Naive thymus-derived CD4-positive, alpha-beta T cell (primary cell): ENCODE measurements at regions not wholly inside any gene's neighbourhood (a gene's known extent, or its start where the extent isn't known, plus 50 kb on each side); places are given as distances from the start of the nearest gene placed in this dataset.

Experiments
- ATAC-seq: fragments of 150-1000 bp; cut with Tn5 transposase; 2 replicates; pipeline ENCODE4 v1.10.0; 2021; ENCODE audit warnings: mild to moderate bottlenecking, moderate library complexity
- CTCF ChIA-PET: fragments of 350-600 bp; sonication (Branson Sonifier 250); formaldehyde crosslinking; loops from one replicate; lab custom pipeline; 2021; ENCODE audit warnings: antibody characterized with exemption; lab: Charles Lee
- POLR2A ChIA-PET: fragments of 350-600 bp; sonication (Branson Sonifier 250); formaldehyde crosslinking; loops from one replicate; lab custom pipeline; 2021; ENCODE audit warnings: antibody characterized with exemption, inconsistent platforms; lab: Charles Lee
- DNase-seq, 9 donors: peaks; one replicate each; pipeline versions ENCODE4 v3.0.0 to v3.0.0-alpha.2; 2020 to 2022; ENCODE audit warnings: mixed read lengths in 1 of 9
- H3K27ac ChIP-seq: one replicate; pipeline ENCODE4 v1.7.0; 2013; ENCODE audit warnings: mild to moderate bottlenecking, low read depth, low read length, moderate library complexity
- H3K27me3 ChIP-seq, 2 donors: one replicate each; pipeline ENCODE4 v1.7.0; 2013; ENCODE audit warnings: low read length in 2 of 2, mild to moderate bottlenecking in 2 of 2, moderate library complexity in 2 of 2; ENCODE audit not compliant: control insufficient read depth in 2 of 2, insufficient read depth in 2 of 2
- H3K36me3 ChIP-seq, 3 experiments: 1 replicate in 2 of 3; 2 replicates in 1 of 3; pipeline ENCODE4 v1.7.0; 2013; ENCODE audit warnings: low read length in 3 of 3, mild to moderate bottlenecking in 3 of 3, moderate library complexity in 1 of 3; ENCODE audit not compliant: insufficient read depth in 3 of 3, control insufficient read depth in 2 of 3
- H3K4me1 ChIP-seq, 2 donors: one replicate each; pipeline ENCODE4 v1.7.0; 2013; ENCODE audit warnings: low read length in 2 of 2, mild to moderate bottlenecking in 2 of 2, moderate library complexity in 1 of 2; ENCODE audit not compliant: control insufficient read depth in 2 of 2, insufficient read depth in 2 of 2
- H3K4me3 ChIP-seq: 2 replicates; pipeline ENCODE4 v1.7.0; 2013; ENCODE audit warnings: mild to moderate bottlenecking, low read length
- H3K9me3 ChIP-seq, 3 experiments: 1 replicate in 2 of 3; 2 replicates in 1 of 3; pipeline ENCODE4 v1.7.0; 2013; ENCODE audit warnings: low read length in 3 of 3; ENCODE audit not compliant: control insufficient read depth in 2 of 3
- H3K27ac Mint-ChIP-seq, 9 donors: one replicate each; pipeline ENCODE4 v1.8.0; 2020 to 2022; ENCODE audit warnings: mixed read lengths in 9 of 9, mild to moderate bottlenecking in 8 of 9, moderate library complexity in 5 of 9, inconsistent platforms in 2 of 9
- H3K27me3 Mint-ChIP-seq, 5 donors: one replicate each; pipeline ENCODE4 v1.8.0; 2021 to 2022; ENCODE audit warnings: mixed read lengths in 5 of 5, mild to moderate bottlenecking in 1 of 5
- H3K36me3 Mint-ChIP-seq, 5 donors: one replicate each; pipeline ENCODE4 v1.8.0; 2020 to 2022; ENCODE audit warnings: mixed read lengths in 5 of 5, mild to moderate bottlenecking in 3 of 5, inconsistent platforms in 1 of 5
- H3K4me1 Mint-ChIP-seq, 7 donors: one replicate each; pipeline ENCODE4 v1.8.0; 2020 to 2022; ENCODE audit warnings: mixed read lengths in 7 of 7, mild to moderate bottlenecking in 3 of 7, inconsistent platforms in 1 of 7
- H3K4me3 Mint-ChIP-seq, 10 donors: one replicate each; pipeline ENCODE4 v1.8.0; 2020 to 2022; ENCODE audit warnings: mild to moderate bottlenecking in 10 of 10, mixed read lengths in 10 of 10, moderate library complexity in 6 of 10, inconsistent platforms in 2 of 10
- H3K9me3 Mint-ChIP-seq, 11 donors: one replicate each; pipeline ENCODE4 v1.8.0; 2020 to 2022; ENCODE audit warnings: mixed read lengths in 11 of 11, mild to moderate bottlenecking in 4 of 11, inconsistent platforms in 1 of 11, moderate library complexity in 1 of 11
- intact Hi-C, 2 donors: fragments of 100-400 bp; cut with micrococcal nuclease; formaldehyde crosslinking; loops; one replicate each; pipeline ENCODE4 v1.15.1; 2023

GRCh38 chr6:158906926-158907325 lies 87.8 kb upstream of the EZR start:
- POLR2A ChIA-PET = no interaction called here
- Mint-ChIP-seq H3K9me3 (peaks cover 13 to 31% (median 25%) of the 10 kb centered on the region in 11 donors), H3K27ac (no peak overlapping the region), H3K4me1 (peaks cover 8 to 24% (median 22%) of the 10 kb centered on the region in 7 donors), H3K4me3 (no peak overlapping the region), H3K36me3 (peaks cover 0 to 19% (median 15%) of the 10 kb centered on the region in 5 donors), H3K27me3 (peaks cover 0 to 3% (median 0%) of the 10 kb centered on the region in 5 donors)
- DNase-seq = no peak
- Histone ChIP-seq H3K27me3 (no peaks in the 10 kb centered on the region), H3K4me3 (no peak overlapping the region), H3K36me3 (no peaks in the 10 kb centered on the region), H3K27ac (no peak overlapping the region), H3K4me1 (peaks cover 14 to 23% of the 10 kb centered on the region in 2 donors), H3K9me3 (peaks cover 0 to 18% (median 7%) of the 10 kb centered on the region in 3 experiments)
- intact Hi-C loops = no loop called here
- no peak for ATAC-seq
- CTCF ChIA-PET = no interaction called here

GRCh38 chr6:158905277-158905676 lies 86.1 kb upstream of the EZR start:
- POLR2A ChIA-PET = interaction anchor here (0.6 to 0.7 kb wide), 3 partner anchors 28 to 214 kb away, joined by 3 to 4 read pairs (median 3); no protein-coding TSS in a partner anchor
- CTCF ChIA-PET = no interaction called here
- DNase-seq = no peak

GRCh38 chr6:158903801-158904200 lies 84.6 kb upstream of the EZR start:
- POLR2A ChIA-PET = interaction anchor here (0.7 to 2.1 kb wide), 4 partner anchors 9 to 159 kb away, joined by 3 to 6 read pairs (median 4); no protein-coding TSS in a partner anchor
- H3K36me3 Mint-ChIP-seq = peaks cover 0 to 19% (median 15%) of the 10 kb centered on the region in 5 donors
- peaks cover 0 to 4% (median 0%) of the 10 kb centered on the region in 7 donors for H3K4me1 Mint-ChIP-seq
- Histone ChIP-seq H3K4me1 (no peaks in the 10 kb centered on the region), H3K27ac (no peak overlapping the region), H3K4me3 (no peak overlapping the region), H3K27me3 (no peaks in the 10 kb centered on the region), H3K9me3 (peaks cover 0 to 18% (median 7%) of the 10 kb centered on the region in 3 experiments), H3K36me3 (no peaks in the 10 kb centered on the region)
- DNase-seq (no peak), ATAC-seq (no peak)
- peaks cover 13 to 31% (median 25%) of the 10 kb centered on the region in 11 donors for H3K9me3 Mint-ChIP-seq
- CTCF ChIA-PET = interaction anchor here (0.6 to 1.0 kb wide), 2 partner anchors 67 to 565 kb away, joined by 3 read pairs; no protein-coding TSS in a partner anchor
- no peak overlapping the region for H3K4me3 Mint-ChIP-seq
- H3K27me3 Mint-ChIP-seq = peaks cover 0 to 3% (median 0%) of the 10 kb centered on the region in 5 donors
- H3K27ac Mint-ChIP-seq = no peak overlapping the region
- intact Hi-C loops = no loop called here

More at GRCh38 chr6:158905277-158905676, 86.1 kb upstream of the EZR start:
- peaks cover 0 to 19% (median 15%) of the 10 kb centered on the region in 5 donors for H3K36me3 Mint-ChIP-seq
- no peak overlapping the region for H3K27ac ChIP-seq
- intact Hi-C loops = no loop called here
- H3K27me3 Mint-ChIP-seq = peaks cover 0 to 3% (median 0%) of the 10 kb centered on the region in 5 donors
- no peaks in the 10 kb centered on the region for H3K27me3 ChIP-seq
- H3K27ac Mint-ChIP-seq = peak overlapping the region in 2 of 9 donors; percentile 7 to 8
- ATAC-seq = no peak
- no peak overlapping the region for H3K4me3 Mint-ChIP-seq
- H3K4me3 ChIP-seq = no peak overlapping the region
- peaks cover 13 to 31% (median 25%) of the 10 kb centered on the region in 11 donors for H3K9me3 Mint-ChIP-seq
- peaks cover 0 to 18% (median 7%) of the 10 kb centered on the region in 3 experiments for H3K9me3 ChIP-seq
- no peaks in the 10 kb centered on the region for H3K36me3 ChIP-seq
- peaks cover 0 to 7% of the 10 kb centered on the region in 2 donors for H3K4me1 ChIP-seq
- peaks cover 0 to 8% (median 5%) of the 10 kb centered on the region in 7 donors for H3K4me1 Mint-ChIP-seq

- POLR2A ChIA-PET = no interaction called here
- Histone ChIP-seq H3K4me3 (no peak overlapping the region), H3K4me1 (no peaks in the 10 kb centered on the region), H3K27me3 (no peaks in the 10 kb centered on the region), H3K27ac (no peak overlapping the region), H3K36me3 (no peaks in the 10 kb centered on the region), H3K9me3 (peaks cover 0 to 8% (median 7%) of the 10 kb centered on the region in 3 experiments)
- H3K4me1 Mint-ChIP-seq = peaks cover 0 to 4% (median 0%) of the 10 kb centered on the region in 7 donors
- H3K27ac Mint-ChIP-seq = no peak overlapping the region
- CTCF ChIA-PET = interaction anchor here (0.7 kb wide), 1 partner anchor 43 kb away, joined by 3 read pairs; no protein-coding TSS in a partner anchor
- intact Hi-C loops = no loop called here
- H3K36me3 Mint-ChIP-seq = peaks cover 0 to 11% (median 10%) of the 10 kb centered on the region in 5 donors
- H3K9me3 Mint-ChIP-seq = peaks cover 8 to 22% (median 15%) of the 10 kb centered on the region in 11 donors
- H3K4me3 Mint-ChIP-seq = no peak overlapping the region
- ATAC-seq (no peak), DNase-seq (no peak)
- H3K27me3 Mint-ChIP-seq = no peaks in the 10 kb centered on the region
Measured at GRCh38 chr6:158900663-158901312, 81.6 kb upstream of the EZR start.

GRCh38 chr6:158897236-158897635 lies 78.1 kb upstream of the EZR start:
- H3K27me3 ChIP-seq = no peaks in the 10 kb centered on the region
- no peaks in the 10 kb centered on the region for H3K4me1 ChIP-seq
- no peak overlapping the region for H3K4me3 ChIP-seq
- Mint-ChIP-seq H3K27me3 (no peaks in the 10 kb centered on the region), H3K4me3 (no peak overlapping the region), H3K27ac (no peak overlapping the region), H3K4me1 (peaks cover 0 to 4% (median 0%) of the 10 kb centered on the region in 7 donors), H3K9me3 (no peaks in the 10 kb centered on the region), H3K36me3 (no peaks in the 10 kb centered on the region)
- intact Hi-C loops = no loop called here
- DNase-seq (no peak), ATAC-seq (no peak)
- POLR2A ChIA-PET = interaction anchor here (0.6 to 0.7 kb wide), 2 partner anchors 121 to 759 kb away, joined by 3 to 5 read pairs; no protein-coding TSS in a partner anchor
- no peaks in the 10 kb centered on the region for H3K9me3 ChIP-seq
- CTCF ChIA-PET = no interaction called here
- no peaks in the 10 kb centered on the region for H3K36me3 ChIP-seq
- H3K27ac ChIP-seq = no peak overlapping the region

GRCh38 chr6:158895661-158896060 lies 76.5 kb upstream of the EZR start:
- Histone ChIP-seq H3K4me3 (no peak overlapping the region), H3K27ac (no peak overlapping the region), H3K9me3 (no peaks in the 10 kb centered on the region), H3K36me3 (no peaks in the 10 kb centered on the region), H3K27me3 (no peaks in the 10 kb centered on the region), H3K4me1 (no peaks in the 10 kb centered on the region)
- ATAC-seq (no peak), DNase-seq (no peak)
- ChIA-PET CTCF (no interaction called here), POLR2A (no interaction called here)
- Mint-ChIP-seq H3K4me1 (peaks cover 0 to 4% (median 0%) of the 10 kb centered on the region in 7 donors), H3K4me3 (no peak overlapping the region), H3K27ac (no peak overlapping the region), H3K9me3 (no peaks in the 10 kb centered on the region), H3K27me3 (no peaks in the 10 kb centered on the region), H3K36me3 (no peaks in the 10 kb centered on the region)
- intact Hi-C loops = no loop called here
